ENCODE measurements at regions not wholly inside any gene's neighbourhood (a gene's known extent, or its start where the extent isn't known, plus 50 kb on each side); places are given as distances from the start of the nearest gene placed in this dataset.

DNA sequence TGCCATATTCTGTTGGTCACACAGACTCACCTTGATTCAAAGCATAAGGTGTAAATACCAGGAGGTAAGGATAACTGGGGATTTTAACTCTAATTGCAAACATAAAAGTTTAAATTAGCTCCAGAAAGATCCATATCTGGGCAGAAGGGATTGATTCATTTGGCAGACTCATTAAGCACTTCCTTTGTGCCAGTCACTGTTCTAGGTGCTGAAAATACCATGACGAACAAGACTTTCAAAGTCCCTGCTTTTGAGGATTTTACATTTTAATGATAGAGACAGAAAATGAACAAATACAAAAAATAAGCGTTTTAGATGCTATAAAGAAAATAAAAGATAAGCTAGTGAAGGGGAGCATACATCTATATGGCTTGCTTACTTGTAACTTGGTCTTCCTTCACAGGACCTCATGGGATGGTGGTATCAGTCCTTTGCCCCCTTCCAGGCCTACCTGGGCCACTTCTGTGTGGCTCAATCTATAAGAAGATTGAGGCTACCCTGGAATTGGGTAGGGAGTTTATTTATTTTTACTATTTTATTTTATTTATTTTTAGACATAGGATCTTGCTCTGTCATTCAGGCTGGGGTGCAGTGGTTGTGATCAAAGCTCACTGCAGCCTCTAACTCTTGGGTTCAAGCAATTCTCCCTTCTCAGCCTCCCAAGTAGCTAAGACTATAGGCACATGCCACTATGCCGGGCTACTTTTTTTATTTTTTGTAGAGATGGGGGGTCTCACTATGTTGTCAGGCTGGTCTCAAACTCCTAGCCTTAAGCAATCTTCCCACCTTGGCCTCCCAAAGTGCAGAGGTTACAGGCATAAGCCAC, 212.8 kb downstream of the MYCN start:
- no peak for TF ChIP-seq POLR2A (IDR thresholded peaks at IDR 0.05)
- TF ChIP-seq, protein P1, sequence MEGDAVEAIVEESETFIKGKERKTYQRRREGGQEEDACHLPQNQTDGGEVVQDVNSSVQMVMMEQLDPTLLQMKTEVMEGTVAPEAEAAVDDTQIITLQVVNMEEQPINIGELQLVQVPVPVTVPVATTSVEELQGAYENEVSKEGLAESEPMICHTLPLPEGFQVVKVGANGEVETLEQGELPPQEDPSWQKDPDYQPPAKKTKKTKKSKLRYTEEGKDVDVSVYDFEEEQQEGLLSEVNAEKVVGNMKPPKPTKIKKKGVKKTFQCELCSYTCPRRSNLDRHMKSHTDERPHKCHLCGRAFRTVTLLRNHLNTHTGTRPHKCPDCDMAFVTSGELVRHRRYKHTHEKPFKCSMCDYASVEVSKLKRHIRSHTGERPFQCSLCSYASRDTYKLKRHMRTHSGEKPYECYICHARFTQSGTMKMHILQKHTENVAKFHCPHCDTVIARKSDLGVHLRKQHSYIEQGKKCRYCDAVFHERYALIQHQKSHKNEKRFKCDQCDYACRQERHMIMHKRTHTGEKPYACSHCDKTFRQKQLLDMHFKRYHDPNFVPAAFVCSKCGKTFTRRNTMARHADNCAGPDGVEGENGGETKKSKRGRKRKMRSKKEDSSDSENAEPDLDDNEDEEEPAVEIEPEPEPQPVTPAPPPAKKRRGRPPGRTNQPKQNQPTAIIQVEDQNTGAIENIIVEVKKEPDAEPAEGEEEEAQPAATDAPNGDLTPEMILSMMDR (IDR thresholded peaks at IDR 0.05), result no peak
